ENCODE measurements at regions not wholly inside any gene's neighbourhood (a gene's known extent, or its start where the extent isn't known, plus 50 kb on each side); places are given as distances from the start of the nearest gene placed in this dataset.

- Histone ChIP-seq H4K20me1 (replicated peaks; ENCODE audit: control insufficient read depth, extremely low read depth, insufficient read depth, low read length) (no peaks in the 10 kb centered on the region), H3K4me1 (ENCODE audit: control insufficient read depth, extremely low read depth, insufficient read depth, low read length) (peaks cover 10% of the 10 kb centered on the region), H3K4me2 (ENCODE audit: insufficient read depth, low read length) (peak overlapping the region; percentile 79), H2AFZ (ENCODE audit: low read depth, low read length) (no peak overlapping the region), H3K9me1 (replicated peaks; ENCODE audit: control insufficient read depth, extremely low read depth, insufficient read depth, low read length) (no peaks in the 10 kb centered on the region), H3K27me3 (ENCODE audit: control insufficient read depth in 2 of 2, insufficient read depth in 2 of 2, low read length in 2 of 2) (no peaks in the 10 kb centered on the region), H3K9me3 (replicated peaks; ENCODE audit: control insufficient read depth, insufficient read depth, low read length) (no peaks in the 10 kb centered on the region), H3K4me3 (replicated peaks in 1 of 3; ENCODE audit: insufficient read depth in 1 of 3, low read depth in 1 of 3, low read length in 3 of 3) (no peak overlapping the region), H3K36me3 (ENCODE audit: control insufficient read depth in 2 of 2, extremely low read depth in 1 of 2, insufficient read depth in 2 of 2, low read length in 2 of 2) (no peaks in the 10 kb centered on the region), H3K79me2 (ENCODE audit: control insufficient read depth, insufficient read depth, low read length) (no peaks in the 10 kb centered on the region), H3K27ac (ENCODE audit: insufficient read depth, low read depth, low read length) (peak overlapping the region; percentile 45), H3K9ac (replicated peaks; ENCODE audit: extremely low read depth, insufficient read depth, low read length) (no peak overlapping the region)
- FAIRE-seq (peak; percentile 88), DNase-seq (ENCODE audit: low read depth, low spot score) (peak; percentile 49)
- intact Hi-C loops (cut with micrococcal nuclease) (no loop called here), dilution Hi-C loops (cut with MboI; ENCODE audit: extremely low pct_ligation_motif_present, low sequenced_read_pairs) (no loop called here)
- ChIA-PET POLR2A (no interaction called here), CTCF (interaction anchor here (1.1 to 1.9 kb wide), 4 partner anchors 8 to 299 kb away, joined by 3 to 10 read pairs (median 4); no protein-coding TSS in a partner anchor)
- no TSS peak for BruUV-seq (replicated peaks)
- TF ChIP-seq MYC (IDR thresholded peaks at IDR 0.05; ENCODE audit: low read depth, low read length), result no peak
- TF ChIP-seq FOS (IDR thresholded peaks at IDR 0.05; ENCODE audit: borderline replicate concordance, insufficient read depth, low read length), result peak; percentile 64
- TF ChIP-seq MAX (IDR thresholded peaks at IDR 0.05; ENCODE audit: insufficient read depth, insufficient read length), result no peak
- peak; percentile 26 for TF ChIP-seq POLR2AphosphoS5 (IDR thresholded peaks at IDR 0.05; ENCODE audit: insufficient read depth, low read depth, low read length)
- peak; percentile 51 for TF ChIP-seq JUN (IDR thresholded peaks at IDR 0.05; ENCODE audit: borderline replicate concordance, insufficient read depth, insufficient read length, low read depth)
- TF ChIP-seq POLR2A (IDR thresholded peaks at IDR 0.05; ENCODE audit: low read depth, low read length), result no peak
- TF ChIP-seq GATA2 (IDR thresholded peaks at IDR 0.05; ENCODE audit: insufficient read depth, insufficient read length, low read depth, low read length), result peak; percentile 58
Observed at GRCh38 chr9:14471041-14471440, 157.1 kb upstream of the NFIB start.

DNA sequence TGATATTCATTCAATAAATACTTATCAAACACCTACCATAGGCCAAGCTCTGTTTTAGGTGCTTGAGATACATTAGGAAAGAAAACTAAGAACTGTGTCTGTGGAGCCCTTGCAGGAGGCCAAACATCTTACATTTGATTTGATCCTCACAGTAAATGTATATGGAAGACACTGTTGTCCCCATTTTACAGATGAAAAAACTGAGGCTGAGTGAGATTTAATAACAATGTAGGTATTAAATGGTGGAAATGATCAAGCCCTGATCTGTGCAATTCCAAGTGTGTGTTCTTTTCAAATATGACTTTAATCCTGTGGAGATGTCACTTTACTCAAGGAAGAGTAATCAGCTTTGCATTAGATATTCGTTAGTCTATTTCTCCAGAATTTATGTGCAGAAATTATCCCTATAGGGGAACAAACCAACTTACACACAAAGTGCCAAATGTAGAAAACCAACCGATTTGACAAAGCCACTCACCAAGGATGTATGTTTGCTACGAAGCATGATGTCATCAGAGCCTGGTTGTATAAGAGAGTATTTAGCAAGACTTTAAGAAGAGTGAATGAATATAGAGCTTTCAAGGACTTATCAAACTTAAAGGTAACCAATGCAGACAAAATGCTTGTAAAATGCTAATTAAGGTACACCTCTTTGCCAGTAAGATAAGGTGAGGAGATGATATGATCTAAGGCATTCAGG is 153.9 kb upstream of the NFIB start:
- TF ChIP-seq GATA2 (IDR thresholded peaks at IDR 0.05; ENCODE audit: insufficient read depth, insufficient read length, low read depth, low read length) (no peak), EZH2 (IDR thresholded peaks at IDR 0.05; ENCODE audit: borderline replicate concordance, low read depth, low read length, severe bottlenecking) (no peak), JUN (IDR thresholded peaks at IDR 0.05; ENCODE audit: borderline replicate concordance, insufficient read depth, insufficient read length, low read depth) (no peak), POLR2A (IDR thresholded peaks at IDR 0.05; ENCODE audit: low read depth, low read length) (no peak), POLR2AphosphoS5 (IDR thresholded peaks at IDR 0.05; ENCODE audit: insufficient read depth, low read depth, low read length) (no peak), MYC (IDR thresholded peaks at IDR 0.05; ENCODE audit: low read depth, low read length) (no peak), FOS (IDR thresholded peaks at IDR 0.05; ENCODE audit: borderline replicate concordance, insufficient read depth, low read length) (no peak), MAX (IDR thresholded peaks at IDR 0.05; ENCODE audit: insufficient read depth, insufficient read length) (no peak)
- TF ChIP-seq, protein P1, sequence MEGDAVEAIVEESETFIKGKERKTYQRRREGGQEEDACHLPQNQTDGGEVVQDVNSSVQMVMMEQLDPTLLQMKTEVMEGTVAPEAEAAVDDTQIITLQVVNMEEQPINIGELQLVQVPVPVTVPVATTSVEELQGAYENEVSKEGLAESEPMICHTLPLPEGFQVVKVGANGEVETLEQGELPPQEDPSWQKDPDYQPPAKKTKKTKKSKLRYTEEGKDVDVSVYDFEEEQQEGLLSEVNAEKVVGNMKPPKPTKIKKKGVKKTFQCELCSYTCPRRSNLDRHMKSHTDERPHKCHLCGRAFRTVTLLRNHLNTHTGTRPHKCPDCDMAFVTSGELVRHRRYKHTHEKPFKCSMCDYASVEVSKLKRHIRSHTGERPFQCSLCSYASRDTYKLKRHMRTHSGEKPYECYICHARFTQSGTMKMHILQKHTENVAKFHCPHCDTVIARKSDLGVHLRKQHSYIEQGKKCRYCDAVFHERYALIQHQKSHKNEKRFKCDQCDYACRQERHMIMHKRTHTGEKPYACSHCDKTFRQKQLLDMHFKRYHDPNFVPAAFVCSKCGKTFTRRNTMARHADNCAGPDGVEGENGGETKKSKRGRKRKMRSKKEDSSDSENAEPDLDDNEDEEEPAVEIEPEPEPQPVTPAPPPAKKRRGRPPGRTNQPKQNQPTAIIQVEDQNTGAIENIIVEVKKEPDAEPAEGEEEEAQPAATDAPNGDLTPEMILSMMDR (IDR thresholded peaks at IDR 0.05; ENCODE audit: extremely low read depth in 1 of 2, insufficient read depth in 1 of 2, low read depth in 1 of 2, low read length in 2 of 2), result no peak
- DNase-seq (ENCODE audit: low read depth, low spot score) (no peak), FAIRE-seq (no peak)
- H3K9me1 ChIP-seq (replicated peaks; ENCODE audit: control insufficient read depth, extremely low read depth, insufficient read depth, low read length), result no peaks in the 10 kb centered on the region
- dilution Hi-C loops (cut with MboI; ENCODE audit: extremely low pct_ligation_motif_present, low sequenced_read_pairs), result no loop called here
- no peaks in the 10 kb centered on the region for H3K36me3 ChIP-seq (ENCODE audit: control insufficient read depth in 2 of 2, extremely low read depth in 1 of 2, insufficient read depth in 2 of 2, low read length in 2 of 2)
- no peak overlapping the region for H3K4me3 ChIP-seq (replicated peaks in 1 of 3; ENCODE audit: insufficient read depth in 1 of 3, low read depth in 1 of 3, low read length in 3 of 3)
- H3K27ac ChIP-seq (ENCODE audit: insufficient read depth, low read depth, low read length), result no peak overlapping the region
- no peaks in the 10 kb centered on the region for H3K27me3 ChIP-seq (ENCODE audit: control insufficient read depth in 2 of 2, insufficient read depth in 2 of 2, low read length in 2 of 2)
- peaks cover 10% of the 10 kb centered on the region for H3K4me1 ChIP-seq (ENCODE audit: control insufficient read depth, extremely low read depth, insufficient read depth, low read length)
- no peak overlapping the region for H3K9ac ChIP-seq (replicated peaks; ENCODE audit: extremely low read depth, insufficient read depth, low read length)
- H4K20me1 ChIP-seq (replicated peaks; ENCODE audit: control insufficient read depth, extremely low read depth, insufficient read depth, low read length), result no peaks in the 10 kb centered on the region
- no peak overlapping the region for H3K4me2 ChIP-seq (ENCODE audit: insufficient read depth, low read length)
- ChIA-PET CTCF (interaction anchor here (3.4 to 7.3 kb wide), 2 partner anchors 193 to 300 kb away, joined by 37 to 130 read pairs; no protein-coding TSS in a partner anchor), POLR2A (no interaction called here)
- H3K9me3 ChIP-seq (replicated peaks; ENCODE audit: control insufficient read depth, insufficient read depth, low read length), result no peaks in the 10 kb centered on the region
- BruUV-seq (replicated peaks), result no TSS peak
- intact Hi-C loops (cut with micrococcal nuclease), result loop anchor here (5.0 to 10.0 kb wide), 2 partner anchors 284 to 667 kb away; no protein-coding TSS in a partner anchor
- no peaks in the 10 kb centered on the region for H3K79me2 ChIP-seq (ENCODE audit: control insufficient read depth, insufficient read depth, low read length)
- no peak overlapping the region for H2AFZ ChIP-seq (ENCODE audit: low read depth, low read length)
